ENCODE measurements at regions not wholly inside any gene's neighbourhood (a gene's known extent, or its start where the extent isn't known, plus 50 kb on each side); places are given as distances from the start of the nearest gene placed in this dataset.
"Not testable (repeated sequence)": the region's sequence is repeated elsewhere in the genome, so short reads cannot be mapped to it uniquely, and the experiment has no call there.

DNA sequence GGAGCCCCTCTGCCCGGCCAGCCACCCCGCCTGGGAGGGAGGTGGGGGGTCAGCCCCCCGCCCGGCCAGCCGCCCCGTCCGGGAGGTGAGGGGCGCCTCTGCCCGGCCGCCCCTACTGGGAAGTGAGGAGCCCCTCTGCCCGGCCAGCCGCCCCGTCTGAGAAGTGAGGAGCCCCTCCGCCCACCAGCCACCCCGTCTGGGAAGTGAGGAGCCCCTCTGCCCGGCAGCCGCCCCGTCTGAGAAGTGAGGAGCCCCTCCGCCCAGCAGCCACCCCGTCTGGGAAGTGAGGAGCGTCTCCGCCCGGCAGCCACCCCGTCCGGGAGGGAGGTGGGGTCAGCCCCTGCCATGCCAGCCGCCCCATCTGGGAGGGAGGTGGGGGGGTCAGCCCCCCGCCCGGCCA, 102.8 kb downstream of the ID4 start:
- peak; percentile 33 for ATAC-seq
- not testable (repeated sequence) for DNase-seq, H3K27me3 Mint-ChIP-seq, H3K9me3 Mint-ChIP-seq, H3K4me1 Mint-ChIP-seq, H3K4me3 Mint-ChIP-seq, H3K27ac Mint-ChIP-seq

DNA sequence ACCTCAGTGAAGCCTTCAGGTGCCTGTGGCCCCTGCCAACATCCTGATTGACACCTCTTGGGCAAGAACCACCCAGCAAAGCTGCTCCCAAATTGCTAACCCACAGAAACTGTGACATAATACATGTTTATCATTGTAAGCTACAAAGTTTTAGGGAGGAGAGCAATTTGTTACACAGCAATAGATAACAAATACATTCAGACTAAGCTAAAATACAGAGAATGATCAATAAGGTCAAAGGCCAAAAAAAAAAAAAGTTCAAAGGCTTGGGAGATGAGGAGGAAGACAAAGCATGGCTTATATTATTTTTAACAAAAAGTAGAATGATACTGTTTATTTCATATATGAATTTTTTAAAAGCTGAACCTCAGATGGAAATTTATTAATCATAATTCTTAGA, 105.9 kb downstream of the ID4 start:
- H3K4me3 Mint-ChIP-seq, result no peak overlapping the region
- no peaks in the 10 kb centered on the region for H3K4me1 Mint-ChIP-seq
- no peak overlapping the region for H3K27ac Mint-ChIP-seq
- ATAC-seq (no peak), DNase-seq (no peak)
- no peaks in the 10 kb centered on the region for H3K27me3 Mint-ChIP-seq
- H3K9me3 Mint-ChIP-seq, result peaks cover 0 to 8% of the 10 kb centered on the region in 2 donors

DNA sequence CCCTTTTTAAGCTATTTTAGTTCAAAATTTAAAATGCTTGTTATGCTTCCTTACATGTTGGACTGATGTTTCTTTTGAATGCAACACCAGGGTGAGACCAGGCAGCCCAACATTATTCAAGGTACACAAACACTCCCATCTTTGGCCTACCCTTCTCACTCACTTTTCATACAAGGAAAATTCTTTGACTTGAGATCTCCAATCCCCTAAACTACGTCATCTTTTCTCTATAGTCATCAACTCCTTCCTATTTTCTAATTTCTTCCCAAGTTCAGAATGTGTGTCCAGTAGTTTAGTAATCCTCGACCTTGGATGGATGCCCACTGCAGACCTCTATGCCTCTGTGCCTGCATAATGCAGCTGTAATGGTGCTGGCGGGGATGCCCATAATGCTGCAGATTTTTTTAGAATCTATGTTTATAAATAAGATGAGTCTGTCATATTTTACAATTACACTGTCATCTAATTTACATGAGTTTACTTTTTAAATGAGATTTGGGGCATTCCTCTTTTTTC, 108.7 kb downstream of the ID4 start:
- Mint-ChIP-seq H3K9me3 (peaks cover 0 to 13% of the 10 kb centered on the region in 2 donors), H3K27ac (no peak overlapping the region), H3K4me3 (no peak overlapping the region), H3K27me3 (no peaks in the 10 kb centered on the region), H3K4me1 (no peaks in the 10 kb centered on the region)
- DNase-seq, result no peak
- no peak for ATAC-seq

DNA sequence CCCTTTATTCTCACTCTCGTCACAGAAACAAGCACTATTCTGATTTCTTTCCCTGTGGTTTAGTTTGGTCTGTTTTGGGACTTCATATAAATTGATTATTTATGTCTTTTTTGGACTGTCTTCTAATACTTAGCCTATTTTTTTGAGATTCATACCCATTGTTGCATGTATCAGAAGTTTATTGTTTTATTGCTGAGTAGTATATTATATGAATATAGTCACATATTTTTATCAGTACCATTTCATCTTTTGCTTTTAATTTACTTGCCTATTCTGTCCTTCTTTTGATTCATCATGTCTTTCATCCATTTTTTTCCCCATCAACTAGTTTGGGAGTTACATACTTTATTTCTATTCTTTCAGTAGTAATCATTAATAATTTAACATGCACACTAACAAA, 112.0 kb downstream of the ID4 start:
- Mint-ChIP-seq H3K27ac (no peak overlapping the region), H3K4me1 (no peaks in the 10 kb centered on the region), H3K4me3 (no peak overlapping the region), H3K27me3 (no peaks in the 10 kb centered on the region), H3K9me3 (peaks cover 7 to 17% of the 10 kb centered on the region in 2 donors)
- DNase-seq (no peak), ATAC-seq (no peak)

DNA sequence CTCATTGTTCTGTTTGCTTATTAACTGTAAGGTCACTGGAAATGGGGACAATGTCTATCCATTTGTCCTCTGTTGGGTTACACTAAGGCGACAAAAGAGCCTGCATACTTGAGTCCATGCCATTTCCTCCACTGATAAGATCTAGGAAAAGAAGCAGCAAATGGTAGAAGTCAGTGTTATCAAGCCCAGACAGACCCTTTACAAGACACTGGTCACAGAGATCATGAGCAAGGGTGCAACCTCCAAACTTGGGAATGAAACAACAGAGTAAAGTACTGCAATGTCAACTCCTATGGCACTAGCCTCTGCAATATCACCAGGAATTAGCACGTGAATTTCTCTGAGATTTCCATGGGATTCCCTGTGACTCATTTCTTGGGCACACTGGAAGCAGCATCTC, 126.9 kb downstream of the ID4 start:
- H3K4me1 Mint-ChIP-seq, result no peaks in the 10 kb centered on the region
- H3K27ac Mint-ChIP-seq, result no peak overlapping the region
- no peak overlapping the region for H3K4me3 Mint-ChIP-seq
- no peak for DNase-seq
- no peaks in the 10 kb centered on the region for H3K27me3 Mint-ChIP-seq
- no peak for ATAC-seq
- H3K9me3 Mint-ChIP-seq, result no peaks in the 10 kb centered on the region

DNA sequence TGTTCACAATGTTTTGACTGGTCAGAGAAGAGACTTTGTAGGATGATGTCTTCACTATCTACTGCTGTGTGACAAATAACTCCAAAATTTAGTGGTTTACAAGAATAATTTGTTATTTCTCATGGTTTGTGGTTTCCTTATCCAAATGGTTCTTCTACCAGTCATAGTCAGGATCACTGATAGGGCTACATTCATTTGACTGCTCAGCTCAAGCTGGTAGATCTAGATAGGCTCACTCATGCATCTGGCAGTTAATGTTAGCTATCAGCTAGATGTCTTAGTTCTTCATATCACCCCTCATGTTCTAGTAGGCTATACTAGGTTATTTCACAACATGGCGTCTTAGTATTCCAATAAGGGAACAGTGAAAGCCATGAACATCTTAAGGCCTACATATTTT, 131.0 kb downstream of the ID4 start:
- Mint-ChIP-seq H3K4me1 (no peaks in the 10 kb centered on the region), H3K27ac (no peak overlapping the region), H3K4me3 (no peak overlapping the region), H3K27me3 (no peaks in the 10 kb centered on the region), H3K9me3 (no peaks in the 10 kb centered on the region)
- ATAC-seq, result no peak
- no peak for DNase-seq

DNA sequence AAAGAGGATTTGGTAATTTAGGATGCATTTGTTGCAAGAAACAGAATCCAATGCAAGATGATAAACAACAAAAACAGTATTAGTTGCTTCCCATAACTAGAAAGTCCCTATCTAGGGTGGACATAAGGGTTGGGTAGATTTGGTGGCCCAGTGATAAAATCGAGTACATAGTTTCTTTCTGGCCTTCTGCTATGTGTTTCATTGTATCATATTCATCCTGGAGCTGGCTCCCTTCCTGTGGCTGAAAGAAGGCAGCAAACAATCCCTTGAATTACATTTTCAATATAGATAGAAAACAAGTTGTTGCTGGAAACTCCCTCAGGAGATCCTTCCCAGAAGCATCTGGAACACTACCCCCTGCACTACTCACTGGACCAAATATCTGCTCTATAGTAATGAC, 135.1 kb downstream of the ID4 start:
- Mint-ChIP-seq H3K27ac (no peak overlapping the region), H3K4me1 (no peaks in the 10 kb centered on the region), H3K27me3 (no peaks in the 10 kb centered on the region), H3K4me3 (no peak overlapping the region), H3K9me3 (no peaks in the 10 kb centered on the region)
- ATAC-seq (no peak), DNase-seq (no peak)

DNA sequence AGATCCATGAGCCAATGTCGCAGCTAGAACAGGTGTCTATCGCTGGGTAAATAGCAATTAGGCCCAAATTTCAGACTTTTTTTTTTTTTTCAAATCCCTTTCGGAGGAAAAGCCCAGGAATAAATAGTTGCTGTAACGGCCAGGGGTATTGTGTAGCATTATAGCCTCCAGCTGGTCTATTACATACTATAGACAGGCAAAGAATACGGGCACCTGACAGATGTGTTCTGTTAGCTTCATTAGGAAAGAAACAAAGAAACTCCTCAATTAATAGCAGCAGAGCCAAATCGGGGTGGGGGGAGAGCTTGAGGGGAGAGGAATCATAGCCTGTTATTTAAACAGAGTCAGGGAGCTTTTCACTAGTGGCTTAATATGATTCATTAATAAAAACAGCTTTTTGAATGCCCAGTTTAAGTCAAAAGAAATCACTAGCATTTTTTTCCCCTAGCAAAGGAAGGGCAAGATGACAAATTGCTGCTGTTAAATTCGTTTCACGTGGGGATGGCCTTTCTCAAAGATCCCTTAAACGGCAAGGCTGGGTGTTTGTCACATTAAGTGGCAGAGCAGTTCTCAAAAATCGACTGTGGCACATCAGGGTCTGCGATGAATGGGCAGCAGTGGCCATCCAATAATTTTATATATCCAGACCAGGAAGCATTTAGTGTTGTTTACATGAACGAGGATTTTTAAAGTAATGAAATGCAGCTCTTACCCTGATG, 139.4 kb downstream of the ID4 start:
- ATAC-seq, result no peak
- H3K27ac Mint-ChIP-seq, result no peak overlapping the region

DNA sequence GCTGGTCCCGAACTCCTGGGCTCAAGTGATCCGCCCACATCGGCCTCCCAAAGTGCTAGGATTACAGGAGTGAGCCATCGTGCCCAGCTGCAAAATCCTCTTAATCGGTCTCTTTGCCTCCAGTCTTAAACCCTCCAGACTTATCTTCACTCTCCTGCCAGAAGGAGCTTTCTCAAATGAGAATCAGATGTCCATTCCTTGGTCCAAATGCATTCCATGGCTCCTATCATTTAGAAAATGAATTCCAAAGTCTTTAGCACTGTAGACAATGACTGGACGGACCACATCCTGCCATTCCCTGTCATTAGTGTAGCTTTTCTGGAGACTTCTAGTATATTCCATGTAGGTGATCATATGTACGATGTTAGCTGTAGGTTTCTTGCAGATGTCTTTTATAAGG, 141.9 kb downstream of the ID4 start:
- H3K4me1 Mint-ChIP-seq, result no peaks in the 10 kb centered on the region
- ATAC-seq, result no peak
- no peak overlapping the region for H3K27ac Mint-ChIP-seq
- DNase-seq, result no peak
- no peaks in the 10 kb centered on the region for H3K27me3 Mint-ChIP-seq
- no peaks in the 10 kb centered on the region for H3K9me3 Mint-ChIP-seq
- no peak overlapping the region for H3K4me3 Mint-ChIP-seq

More for the DNA sequence above, 139.4 kb downstream of the ID4 start:
- Mint-ChIP-seq H3K4me1 (no peaks in the 10 kb centered on the region), H3K9me3 (no peaks in the 10 kb centered on the region), H3K4me3 (no peak overlapping the region), H3K27me3 (no peaks in the 10 kb centered on the region)
- no peak for DNase-seq

DNA sequence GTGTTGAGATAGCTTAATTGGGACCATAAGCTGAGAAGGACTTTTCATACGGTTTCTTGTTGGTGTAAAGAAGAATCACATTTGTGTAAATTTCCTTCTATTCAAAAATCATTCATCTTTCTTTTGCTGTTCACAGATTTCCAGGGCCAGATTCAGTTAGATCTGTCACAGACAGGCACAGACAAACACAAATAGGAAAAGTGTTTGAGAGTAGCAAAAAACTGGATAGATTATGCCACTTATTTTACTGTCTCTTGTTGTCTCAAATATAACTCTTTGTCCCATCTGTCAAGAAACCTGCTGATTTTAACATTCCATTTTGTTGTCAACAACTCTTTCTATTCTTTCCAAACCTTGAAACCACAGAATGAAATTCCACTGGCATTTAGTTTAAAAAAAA, 142.8 kb downstream of the ID4 start:
- DNase-seq, result no peak
- H3K9me3 Mint-ChIP-seq, result no peaks in the 10 kb centered on the region
- H3K27me3 Mint-ChIP-seq, result no peaks in the 10 kb centered on the region
- ATAC-seq, result no peak
- H3K4me3 Mint-ChIP-seq, result no peak overlapping the region
- no peak overlapping the region for H3K27ac Mint-ChIP-seq
- H3K4me1 Mint-ChIP-seq, result no peaks in the 10 kb centered on the region

DNA sequence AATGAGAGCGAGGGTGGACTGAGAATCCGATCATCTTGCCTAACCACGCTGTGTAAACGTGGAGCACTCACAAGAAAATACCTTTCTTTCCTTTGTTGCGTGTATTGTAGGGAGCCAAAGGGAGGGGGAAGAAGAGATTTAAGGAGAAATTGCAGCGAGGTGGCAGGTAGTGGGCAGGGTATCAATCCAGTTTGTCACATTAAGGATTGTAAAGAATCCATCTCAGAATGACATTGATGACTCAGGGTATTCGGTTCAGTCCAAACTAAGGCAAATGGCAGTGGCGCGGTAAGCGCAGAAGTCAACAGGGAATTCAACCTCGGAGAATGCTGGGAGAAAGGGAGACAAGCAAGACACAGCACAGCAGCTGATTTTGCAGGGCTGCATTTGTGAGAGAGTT, 146.2 kb downstream of the ID4 start:
- no peak for ATAC-seq
- no peak for DNase-seq
- H3K9me3 Mint-ChIP-seq, result no peaks in the 10 kb centered on the region
- no peaks in the 10 kb centered on the region for H3K4me1 Mint-ChIP-seq
- no peak overlapping the region for H3K4me3 Mint-ChIP-seq
- H3K27me3 Mint-ChIP-seq, result no peaks in the 10 kb centered on the region
- H3K27ac Mint-ChIP-seq, result no peak overlapping the region

DNA sequence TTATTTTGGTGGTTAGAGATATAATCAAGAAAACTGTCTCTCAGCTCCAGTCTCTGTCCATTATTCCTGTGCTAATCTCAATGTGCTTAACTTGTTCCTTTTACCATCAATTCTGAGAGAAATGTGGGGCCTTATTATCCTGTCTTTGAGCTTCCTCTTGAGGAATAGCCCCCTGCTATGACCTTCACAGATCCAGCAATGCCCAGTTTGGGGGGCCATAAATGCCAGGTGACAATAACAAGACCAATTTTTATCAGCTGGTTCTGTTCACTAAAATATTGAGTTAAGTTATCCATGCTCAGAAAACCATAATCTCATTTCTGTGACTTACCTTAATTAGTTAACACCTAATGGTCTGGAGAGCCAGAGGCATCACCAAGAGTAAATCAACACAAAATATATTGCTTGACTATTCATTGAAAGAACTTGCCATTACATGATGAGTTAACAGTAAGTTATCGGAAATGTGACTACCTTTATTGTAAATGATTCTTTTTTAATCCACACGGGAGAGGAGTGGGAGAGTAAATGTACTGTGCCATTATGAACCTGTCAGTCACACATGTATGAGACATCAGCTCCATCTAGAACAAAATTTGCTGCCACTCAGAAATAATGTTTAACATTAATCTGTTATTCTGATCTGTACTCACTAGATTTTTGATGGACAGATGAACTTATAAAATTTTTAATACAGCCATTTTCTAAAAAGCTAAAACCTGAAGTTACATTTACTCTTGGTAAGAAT, 149.7 kb downstream of the ID4 start:
- DNase-seq (no peak), ATAC-seq (no peak)
- Mint-ChIP-seq H3K27me3 (no peaks in the 10 kb centered on the region), H3K9me3 (no peaks in the 10 kb centered on the region), H3K4me1 (no peaks in the 10 kb centered on the region), H3K27ac (no peak overlapping the region), H3K4me3 (no peak overlapping the region)

DNA sequence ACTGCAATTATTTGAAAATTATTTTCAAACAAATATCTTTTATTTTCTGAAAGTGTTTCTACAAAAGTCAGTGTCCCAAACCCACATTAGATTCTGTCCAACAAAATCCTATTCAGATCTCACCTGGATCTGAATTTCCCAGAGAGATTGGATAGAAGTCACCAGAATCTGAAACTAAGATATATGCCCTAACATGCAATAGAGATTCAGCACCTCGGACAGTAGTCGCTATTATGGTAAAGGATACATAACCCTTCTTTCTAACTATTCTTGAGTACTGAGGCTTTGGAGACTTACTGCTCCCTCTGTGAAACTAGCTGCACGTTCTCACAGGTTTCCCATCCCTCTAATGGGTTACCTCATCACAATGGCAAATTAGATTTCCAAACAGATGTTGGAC, 151.4 kb downstream of the ID4 start:
- Mint-ChIP-seq H3K27me3 (peaks cover 8% of the 10 kb centered on the region), H3K4me3 (no peak overlapping the region), H3K9me3 (no peaks in the 10 kb centered on the region), H3K27ac (no peak overlapping the region), H3K4me1 (no peaks in the 10 kb centered on the region)
- DNase-seq, result no peak
- no peak for ATAC-seq

DNA sequence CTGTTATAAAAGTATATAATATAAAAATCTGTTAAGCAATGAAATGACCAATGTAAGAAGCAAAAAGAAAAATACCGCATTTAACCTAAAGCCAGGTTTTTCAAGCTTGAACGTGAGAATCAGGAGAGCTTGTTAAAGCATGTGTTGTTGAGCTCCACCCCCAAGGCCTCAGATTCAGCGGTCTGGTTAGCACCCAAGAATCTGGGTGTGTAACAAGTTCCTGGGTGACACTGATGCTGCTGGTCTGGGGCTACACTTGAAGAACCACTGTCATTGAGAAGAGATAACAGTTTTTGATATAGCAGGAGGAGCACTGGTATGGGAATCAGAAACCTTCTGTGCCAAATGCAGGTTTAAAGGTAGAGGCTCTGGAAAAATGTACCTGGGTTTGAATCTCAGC, 154.0 kb downstream of the ID4 start:
- H3K9me3 Mint-ChIP-seq, result no peaks in the 10 kb centered on the region

DNA sequence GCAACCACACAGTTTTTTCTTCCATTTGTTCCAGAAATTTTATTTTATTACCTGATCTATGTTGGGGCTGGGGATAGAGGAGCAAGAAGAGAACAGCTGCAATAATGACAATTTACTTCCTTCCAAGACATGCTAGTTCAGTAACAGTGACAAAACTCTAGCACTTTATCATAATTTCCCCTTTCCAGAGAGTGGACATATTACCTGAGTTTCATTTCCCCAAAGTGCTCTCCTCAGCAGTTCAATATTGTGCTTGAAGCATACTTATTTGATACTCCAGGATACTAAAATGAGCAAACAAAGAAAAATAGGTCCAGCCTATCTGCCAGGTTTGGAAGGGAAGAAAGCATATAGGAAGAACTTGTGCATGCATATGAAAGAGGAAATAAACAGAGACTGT, 157.7 kb downstream of the ID4 start:
- Mint-ChIP-seq H3K4me3 (no peak overlapping the region), H3K9me3 (peaks cover 4 to 5% of the 10 kb centered on the region in 2 donors), H3K4me1 (peaks cover 5% of the 10 kb centered on the region), H3K27ac (no peak overlapping the region), H3K27me3 (peaks cover 8% of the 10 kb centered on the region)
- no peak for ATAC-seq
- no peak for DNase-seq

More for the DNA sequence above, 154.0 kb downstream of the ID4 start:
- Mint-ChIP-seq H3K27me3 (peaks cover 8% of the 10 kb centered on the region), H3K27ac (no peak overlapping the region), H3K4me1 (no peaks in the 10 kb centered on the region), H3K4me3 (no peak overlapping the region)
- no peak for DNase-seq
- ATAC-seq, result no peak

DNA sequence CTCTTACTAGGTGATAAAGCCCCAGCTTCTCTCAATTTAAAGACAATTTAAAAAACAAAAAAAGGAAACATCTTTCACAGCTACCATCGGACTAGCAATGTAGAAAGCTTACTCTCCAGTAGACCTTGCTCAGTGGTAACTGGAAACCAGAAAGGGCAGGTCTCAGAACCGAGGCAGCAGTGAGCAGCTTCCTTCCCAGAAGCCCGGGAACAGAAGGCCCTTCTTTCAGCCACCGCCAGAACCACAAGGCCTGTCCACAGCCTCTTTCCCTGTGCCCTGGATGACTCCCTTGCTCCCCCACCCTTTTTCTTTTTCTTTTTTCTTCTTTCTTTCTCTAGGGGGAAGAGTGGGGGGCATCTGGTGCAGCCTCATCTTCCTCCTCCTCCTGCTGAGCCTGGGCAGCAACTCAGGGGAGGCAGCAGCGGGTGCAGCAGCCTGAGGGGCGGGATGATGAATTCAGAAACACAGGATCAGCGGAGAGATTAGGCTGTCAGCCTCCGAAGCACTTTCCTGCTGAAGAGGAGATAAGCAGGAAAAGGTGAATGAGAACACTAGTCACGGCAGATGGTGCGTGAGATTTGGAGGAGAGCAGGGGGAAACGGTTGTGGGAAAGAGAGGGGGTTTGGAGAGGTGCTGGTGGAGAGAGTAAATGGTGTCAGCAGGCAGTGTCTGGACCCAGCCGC, 158.5 kb downstream of the ID4 start:
- no peak overlapping the region for H3K4me3 Mint-ChIP-seq
- peaks cover 6 to 8% of the 10 kb centered on the region in 2 donors for H3K9me3 Mint-ChIP-seq
- H3K27ac Mint-ChIP-seq, result no peak overlapping the region
- no peak for ATAC-seq
- DNase-seq, result no peak
- peaks cover 7% of the 10 kb centered on the region for H3K4me1 Mint-ChIP-seq
- H3K27me3 Mint-ChIP-seq, result peaks cover 8% of the 10 kb centered on the region

Measured in stimulated activated naive CD8-positive, alpha-beta T cell treated with anti-CD3 and anti-CD28 coated beads, Interleukin-15, amount 100 ng/mL, for 72 hours (primary cell).